Panc1 (cell line): ENCODE measurements at regions not wholly inside any gene's neighbourhood (a gene's known extent, or its start where the extent isn't known, plus 50 kb on each side); places are given as distances from the start of the nearest gene placed in this dataset.

Experiments used
- ATAC-seq: fragments of 200-7000 bp; cut with Tn5 transposase; 2 replicates; pipeline ENCODE4 v1.9.1; 2020; ENCODE audit warnings: mild to moderate bottlenecking, moderate library complexity
- BruUV-seq: library from RNA; stranded (reverse); fragments of 400-500 nt; replicated peaks from 2 replicates; lab custom pipeline; 2021; lab: Mats Ljungman, UMichigan
- CTCF ChIA-PET: fragments of 300-600 bp; sonication (Branson Sonifier 250); formaldehyde crosslinking; loops from one replicate; lab custom pipeline; 2022; ENCODE audit warnings: antibody characterized with exemption; lab: Charles Lee
- POLR2A ChIA-PET: fragments of 300-600 bp; sonication (Branson Sonifier 250); formaldehyde crosslinking; loops from one replicate; lab custom pipeline; 2022; ENCODE audit warnings: antibody characterized with exemption; lab: Charles Lee
- DNase-seq: peaks from one replicate; pipeline ENCODE4 v3.0.0-alpha.2; 2010; ENCODE audit warnings: low read depth, low spot score
- H3K27ac ChIP-seq: 2 replicates; pipeline ENCODE4 v1.5.1; 2011; ENCODE audit warnings: mild to moderate bottlenecking, low read length, inconsistent platforms
- H3K27me3 ChIP-seq: fragments of 200-500 bp; sonication (Bioruptor generic); 2 replicates; pipeline ENCODE4 v1.6.0; 2014; ENCODE audit warnings: low read length, inconsistent platforms; ENCODE audit not compliant: control insufficient read depth, insufficient read depth
- H3K36me3 ChIP-seq: fragments of 200-500 bp; sonication (Bioruptor generic); 2 replicates; pipeline ENCODE4 v1.5.1; 2014; ENCODE audit warnings: inconsistent platforms, mild to moderate bottlenecking, low read length, moderate library complexity; ENCODE audit not compliant: control insufficient read depth, insufficient read depth
- H3K4me1 ChIP-seq: 2 replicates; pipeline ENCODE4 v1.5.1; 2011; ENCODE audit warnings: inconsistent platforms, mild to moderate bottlenecking, low read length, moderate library complexity; ENCODE audit not compliant: control insufficient read depth, insufficient read depth
- H3K4me3 ChIP-seq, 2 experiments: 2 replicates each; pipeline ENCODE4 v1.5.1; 2011 to 2012; ENCODE audit warnings: low read depth in 2 of 2, low read length in 2 of 2, mild to moderate bottlenecking in 2 of 2, inconsistent platforms in 1 of 2, moderate library complexity in 1 of 2
- H3K9me3 ChIP-seq: fragments of 200-500 bp; sonication (Bioruptor generic); 2 replicates; pipeline ENCODE4 v1.5.1; 2014; ENCODE audit warnings: low read depth, mild to moderate bottlenecking, inconsistent platforms, low read length, moderate library complexity; ENCODE audit not compliant: control insufficient read depth, insufficient read depth
- POLR2AphosphoS5 ChIP-seq: IDR thresholded peaks from 2 replicates; pipeline ENCODE4 v1.6.1; 2012; ENCODE audit warnings: mild to moderate bottlenecking, low read depth, low read length, moderate library complexity
- REST ChIP-seq, 2 experiments: IDR thresholded peaks; 2 replicates each; pipeline ENCODE4 v1.6.1; 2011 to 2012; ENCODE audit warnings: low read depth in 2 of 2, control low read depth in 1 of 2, low read length in 1 of 2, mild to moderate bottlenecking in 1 of 2, moderate library complexity in 1 of 2; ENCODE audit not compliant: insufficient read depth in 1 of 2
- SIN3A ChIP-seq: IDR thresholded peaks from 2 replicates; pipeline ENCODE4 v1.6.1; 2012; ENCODE audit warnings: low read depth, mild to moderate bottlenecking, low read length, moderate library complexity, borderline replicate concordance; ENCODE audit not compliant: insufficient read depth
- TCF7L2 ChIP-seq: IDR thresholded peaks from 2 replicates; pipeline ENCODE4 v1.6.1; 2011; ENCODE audit warnings: mild to moderate bottlenecking, low read depth, low read length, inconsistent platforms
- in situ Hi-C: cut with HindIII; loops from 2 replicates; pipeline ENCODE4 v1.10.0; 2016; ENCODE audit warnings: low sequenced_read_pairs, low pct_unique_long_range_greater_than_20kb
- intact Hi-C: fragments of 100-400 bp; cut with micrococcal nuclease; formaldehyde crosslinking; loops from one replicate; pipeline ENCODE4 v1.10.0; 2022; ENCODE audit not compliant: unreplicated experiment
- TF ChIP-seq, protein P1 (sequence below): fragments of 450-650 bp; IDR thresholded peaks from 2 replicates; pipeline ENCODE4 v1.5.1; 2017; ENCODE audit warnings: mild to moderate bottlenecking

DNA sequence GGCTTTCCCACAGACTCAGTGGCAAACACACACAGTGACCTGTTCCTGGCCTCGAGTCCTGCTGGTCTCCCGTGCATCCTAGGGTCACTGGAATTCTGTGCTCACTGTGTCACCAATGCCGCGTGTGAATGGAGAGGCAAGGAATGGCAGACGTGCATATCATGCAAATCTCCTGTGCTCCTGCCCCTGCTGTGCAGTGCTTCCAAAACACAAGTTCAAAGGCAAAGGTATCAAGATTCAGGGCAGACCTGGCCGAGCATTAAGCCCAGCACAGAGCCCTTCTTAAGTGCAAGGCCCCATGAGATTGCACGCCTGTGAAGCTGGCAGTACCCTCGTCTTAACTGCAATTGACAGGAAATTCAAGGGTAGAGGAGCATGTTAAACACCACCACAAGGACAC lies 129.1 kb downstream of the NDUFA10 start:
- intact Hi-C loops (no loop called here), in situ Hi-C loops (no loop called here)
- no peaks in the 10 kb centered on the region for H3K9me3 ChIP-seq
- H3K27ac ChIP-seq = no peak overlapping the region
- H3K36me3 ChIP-seq = no peaks in the 10 kb centered on the region
- peaks cover 2% of the 10 kb centered on the region; the same call in 1 of the 2 replicates for H3K27me3 ChIP-seq
- no peak for ATAC-seq
- no peak for DNase-seq
- H3K4me3 ChIP-seq = no peak overlapping the region
- no TSS peak for BruUV-seq
- ChIA-PET POLR2A (no interaction called here), CTCF (no interaction called here)
- no peaks in the 10 kb centered on the region for H3K4me1 ChIP-seq
- no peak for TF ChIP-seq SIN3A
- TF ChIP-seq, protein P1, sequence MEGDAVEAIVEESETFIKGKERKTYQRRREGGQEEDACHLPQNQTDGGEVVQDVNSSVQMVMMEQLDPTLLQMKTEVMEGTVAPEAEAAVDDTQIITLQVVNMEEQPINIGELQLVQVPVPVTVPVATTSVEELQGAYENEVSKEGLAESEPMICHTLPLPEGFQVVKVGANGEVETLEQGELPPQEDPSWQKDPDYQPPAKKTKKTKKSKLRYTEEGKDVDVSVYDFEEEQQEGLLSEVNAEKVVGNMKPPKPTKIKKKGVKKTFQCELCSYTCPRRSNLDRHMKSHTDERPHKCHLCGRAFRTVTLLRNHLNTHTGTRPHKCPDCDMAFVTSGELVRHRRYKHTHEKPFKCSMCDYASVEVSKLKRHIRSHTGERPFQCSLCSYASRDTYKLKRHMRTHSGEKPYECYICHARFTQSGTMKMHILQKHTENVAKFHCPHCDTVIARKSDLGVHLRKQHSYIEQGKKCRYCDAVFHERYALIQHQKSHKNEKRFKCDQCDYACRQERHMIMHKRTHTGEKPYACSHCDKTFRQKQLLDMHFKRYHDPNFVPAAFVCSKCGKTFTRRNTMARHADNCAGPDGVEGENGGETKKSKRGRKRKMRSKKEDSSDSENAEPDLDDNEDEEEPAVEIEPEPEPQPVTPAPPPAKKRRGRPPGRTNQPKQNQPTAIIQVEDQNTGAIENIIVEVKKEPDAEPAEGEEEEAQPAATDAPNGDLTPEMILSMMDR = no peak
- TF ChIP-seq REST (IDR thresholded peaks at IDR 0.05; ENCODE audit: insufficient read depth in 1 of 2, low read depth in 2 of 2, low read length in 1 of 2) = no peak
- no peak for TF ChIP-seq TCF7L2
- TF ChIP-seq POLR2AphosphoS5 = no peak

GRCh38 chr2:239895669-239896068 lies 129.5 kb downstream of the NDUFA10 start:
- Histone ChIP-seq H3K4me3 (no peak overlapping the region), H3K4me1 (no peaks in the 10 kb centered on the region), H3K27me3 (peaks cover 2% of the 10 kb centered on the region; the same call in 1 of the 2 replicates), H3K27ac (no peak overlapping the region), H3K36me3 (no peaks in the 10 kb centered on the region), H3K9me3 (no peaks in the 10 kb centered on the region)
- ATAC-seq = no peak
- intact Hi-C loops (no loop called here), in situ Hi-C loops (no loop called here)
- no peak for TF ChIP-seq SIN3A
- TF ChIP-seq POLR2AphosphoS5 = no peak
- TF ChIP-seq TCF7L2 = no peak
- no peak for TF ChIP-seq REST (IDR thresholded peaks at IDR 0.05; ENCODE audit: insufficient read depth in 1 of 2, low read depth in 2 of 2, low read length in 1 of 2)
- TF ChIP-seq, protein P1 = no peak
- no TSS peak for BruUV-seq
- ChIA-PET POLR2A (no interaction called here), CTCF (no interaction called here)
- no peak for DNase-seq
